GM18505 (cell line): ENCODE measurements at regions not wholly inside any gene's neighbourhood (a gene's known extent, or its start where the extent isn't known, plus 50 kb on each side); places are given as distances from the start of the nearest gene placed in this dataset.

Experiments used
- ATAC-seq: cut with Tn5 transposase; IDR thresholded peaks from one replicate; pipeline ENCODE4 v1.9.1; 2021; ENCODE audit not compliant: unreplicated experiment
- POLR2A ChIP-seq: IDR thresholded peaks from 4 replicates; pipeline ENCODE4 v1.6.1; 2011; ENCODE audit warnings: borderline replicate concordance; ENCODE audit not compliant: insufficient read depth, insufficient read length; ENCODE audit errors: extremely low read depth

DNA sequence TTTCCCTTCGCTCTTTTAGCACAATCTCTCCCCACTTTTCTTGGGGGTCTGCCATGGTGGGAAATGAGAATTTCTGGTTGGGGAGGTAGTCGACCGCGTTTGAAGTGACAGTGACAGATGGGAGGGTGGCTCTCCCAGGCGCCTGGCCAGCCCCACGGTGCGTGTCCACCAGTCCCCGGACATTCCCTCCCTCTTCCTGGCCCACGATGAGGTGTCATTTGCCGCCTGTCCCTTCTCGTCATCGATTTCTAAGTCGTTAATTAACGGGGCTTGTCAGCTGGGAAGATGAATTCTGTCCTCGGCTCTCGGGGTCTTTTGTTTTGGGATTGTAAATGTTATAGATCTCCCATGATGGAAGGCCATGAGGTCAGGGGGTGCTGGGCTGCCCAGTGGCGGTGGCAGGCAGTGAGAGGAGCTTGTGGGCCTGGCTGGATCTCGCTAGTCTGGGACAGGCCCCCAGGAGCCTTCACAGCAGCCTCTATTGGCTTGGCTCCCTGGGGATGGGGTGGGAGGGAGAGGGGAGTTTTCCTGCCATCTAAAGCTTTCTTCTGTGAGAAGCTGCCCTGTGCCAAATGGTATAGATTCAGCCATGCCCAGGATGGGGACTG, 164.2 kb downstream of the MRM1 start:
- ATAC-seq = no peak

DNA sequence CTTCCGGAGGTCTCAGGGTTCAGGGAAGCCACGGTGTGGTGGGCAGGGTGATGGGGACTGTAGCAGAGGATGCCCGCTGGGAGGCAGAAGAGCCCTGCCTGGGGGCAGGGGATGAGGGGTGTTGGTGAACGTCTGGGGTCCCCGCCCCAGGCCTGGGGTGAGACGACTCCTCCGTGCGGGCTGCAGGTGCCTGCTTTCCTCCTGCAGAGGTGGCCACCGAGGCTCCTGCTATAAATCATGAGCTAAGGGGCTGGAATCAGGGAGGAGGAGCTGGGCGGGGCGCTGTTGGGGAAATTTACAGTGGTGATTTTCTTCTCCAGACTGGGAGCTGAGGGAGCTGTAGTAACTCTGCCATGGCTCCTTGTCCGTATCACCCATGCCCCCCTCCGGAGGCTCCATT, 167.0 kb downstream of the MRM1 start:
- TF ChIP-seq POLR2A = no peak
- ATAC-seq = no peak

More for the DNA sequence above, 164.2 kb downstream of the MRM1 start:
- TF ChIP-seq POLR2A = no peak

- no peak for ATAC-seq
- TF ChIP-seq POLR2A = no peak
These were observed 164.2 kb upstream of the LHX1 start for GRCh38 chr17:36773039-36773438.

DNA sequence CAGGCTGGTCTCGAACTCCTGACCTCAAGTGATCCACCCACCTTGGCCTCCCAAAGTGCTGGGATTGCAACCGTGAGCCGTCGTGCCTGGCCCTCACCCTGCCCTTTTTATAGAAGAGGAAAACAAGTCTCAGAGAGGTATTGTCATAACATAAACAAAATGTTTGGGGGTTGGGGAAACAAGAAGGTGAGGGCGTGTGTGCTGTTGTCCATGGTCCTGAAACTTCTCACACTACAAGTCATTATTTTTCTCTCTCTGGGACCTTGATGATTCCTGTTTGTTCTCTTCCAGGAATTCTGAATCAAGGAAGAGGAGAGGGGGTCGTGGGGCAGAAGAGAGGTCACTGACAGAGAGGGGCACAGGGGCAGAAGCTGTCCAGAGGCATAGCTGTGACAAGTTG, 160.2 kb upstream of the LHX1 start:
- TF ChIP-seq POLR2A = no peak

DNA sequence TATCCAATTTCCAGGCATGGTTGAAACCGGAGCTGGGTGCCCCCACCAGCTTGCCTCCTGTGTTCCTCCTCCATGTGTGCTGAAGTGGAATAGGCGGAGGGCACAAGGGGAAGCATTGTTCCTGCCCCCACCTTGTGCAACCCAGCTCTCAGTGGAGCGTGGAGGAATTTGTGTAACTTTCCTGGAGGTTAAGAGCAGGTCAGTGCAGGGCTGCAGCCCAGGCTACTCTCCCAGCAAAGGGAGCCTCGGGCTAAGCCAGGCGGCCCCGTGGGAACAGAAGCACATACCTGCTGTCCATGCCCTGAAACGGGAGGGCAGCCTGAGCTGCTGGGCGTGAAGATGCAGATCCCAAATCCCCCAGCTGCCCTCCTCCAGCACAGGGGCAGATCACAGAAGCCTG, 158.8 kb upstream of the LHX1 start:
- no peak for ATAC-seq
- no peak for TF ChIP-seq POLR2A

More for the DNA sequence above, 160.2 kb upstream of the LHX1 start:
- no peak for ATAC-seq

GRCh38 chr17:36779550-36779949, 157.7 kb upstream of the LHX1 start:
- no peak for ATAC-seq
- TF ChIP-seq POLR2A = no peak

DNA sequence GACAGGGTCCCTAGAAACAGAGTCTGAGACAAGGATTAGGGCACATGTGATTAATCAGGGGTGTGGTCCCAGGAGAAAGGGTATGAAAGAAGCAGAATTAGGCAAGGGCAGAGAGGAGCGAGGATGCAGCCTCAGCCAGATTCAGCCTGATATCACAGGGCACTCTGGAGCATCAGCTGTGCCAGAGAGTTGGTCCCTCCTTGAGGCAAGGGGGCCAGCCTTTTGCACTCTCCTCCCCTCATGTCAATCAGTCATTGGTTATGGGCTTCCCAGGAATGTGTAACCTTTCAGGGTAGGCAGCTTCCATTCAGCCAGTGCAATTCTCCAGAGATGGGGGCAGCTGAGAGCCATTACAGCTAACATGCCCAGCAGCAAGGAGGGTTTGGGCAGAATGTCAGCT, 152.6 kb upstream of the LHX1 start:
- ATAC-seq = no peak

DNA sequence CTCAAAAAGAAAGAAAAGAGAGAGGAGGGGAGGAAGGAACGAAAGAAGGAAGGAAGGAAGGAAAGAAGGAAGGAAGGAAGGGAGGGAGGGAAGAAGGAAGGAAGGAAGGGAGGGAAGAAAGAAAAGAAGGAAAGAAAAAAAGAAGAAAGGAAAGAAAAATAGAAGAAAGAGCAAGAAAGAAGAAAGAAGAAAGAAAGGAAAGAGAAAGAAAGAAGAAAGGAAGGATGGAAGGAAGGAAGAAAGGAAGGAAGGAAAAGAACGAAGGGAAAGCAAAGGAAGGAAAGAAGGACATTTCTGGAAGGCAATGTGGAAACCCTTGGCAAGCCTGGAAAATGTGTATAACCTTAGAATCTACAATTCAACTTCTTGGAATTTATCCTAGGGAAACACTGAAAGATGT, 150.4 kb upstream of the LHX1 start:
- no peak for TF ChIP-seq POLR2A
- no peak for ATAC-seq

More for the DNA sequence above, 152.6 kb upstream of the LHX1 start:
- no peak for TF ChIP-seq POLR2A

DNA sequence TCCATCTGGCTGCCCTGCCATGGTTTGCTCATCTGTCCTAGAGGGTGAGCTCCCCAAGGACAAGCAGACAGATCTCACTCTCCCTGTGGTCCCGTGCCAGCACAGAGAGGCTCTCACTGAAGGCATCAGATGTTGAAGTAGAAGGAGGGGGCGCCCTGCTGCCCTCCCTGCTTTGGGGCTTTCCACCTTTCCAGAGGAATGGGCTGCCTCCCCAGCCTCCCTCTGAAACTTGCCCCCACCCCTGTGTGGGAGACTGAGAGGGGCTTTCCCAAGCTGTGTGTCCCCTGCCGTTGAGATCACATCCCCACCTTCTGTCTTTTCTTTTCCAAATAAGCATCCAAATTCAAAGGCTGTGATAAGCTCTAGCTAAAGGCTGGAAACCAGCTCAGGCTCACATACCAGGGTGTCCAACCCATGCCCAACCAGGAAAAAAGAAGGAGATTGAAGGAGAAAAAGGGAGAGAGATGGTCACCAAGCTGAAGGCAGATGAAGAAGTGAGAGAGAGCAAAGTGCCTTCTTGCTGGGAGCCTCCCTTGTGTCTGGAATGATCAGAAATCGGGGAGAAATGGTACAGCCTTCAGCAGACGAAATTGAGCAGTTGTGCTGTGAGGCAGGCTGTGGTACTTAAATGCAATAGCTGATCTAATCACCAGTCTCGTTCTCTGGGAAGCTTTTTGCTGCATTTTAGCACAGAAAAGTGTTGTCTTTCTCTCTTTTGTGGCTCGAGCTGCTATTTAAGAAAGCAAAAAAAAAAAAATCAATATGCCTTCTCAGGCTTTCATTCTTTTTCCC, 145.9 kb upstream of the LHX1 start:
- no peak for ATAC-seq
- TF ChIP-seq POLR2A = no peak

DNA sequence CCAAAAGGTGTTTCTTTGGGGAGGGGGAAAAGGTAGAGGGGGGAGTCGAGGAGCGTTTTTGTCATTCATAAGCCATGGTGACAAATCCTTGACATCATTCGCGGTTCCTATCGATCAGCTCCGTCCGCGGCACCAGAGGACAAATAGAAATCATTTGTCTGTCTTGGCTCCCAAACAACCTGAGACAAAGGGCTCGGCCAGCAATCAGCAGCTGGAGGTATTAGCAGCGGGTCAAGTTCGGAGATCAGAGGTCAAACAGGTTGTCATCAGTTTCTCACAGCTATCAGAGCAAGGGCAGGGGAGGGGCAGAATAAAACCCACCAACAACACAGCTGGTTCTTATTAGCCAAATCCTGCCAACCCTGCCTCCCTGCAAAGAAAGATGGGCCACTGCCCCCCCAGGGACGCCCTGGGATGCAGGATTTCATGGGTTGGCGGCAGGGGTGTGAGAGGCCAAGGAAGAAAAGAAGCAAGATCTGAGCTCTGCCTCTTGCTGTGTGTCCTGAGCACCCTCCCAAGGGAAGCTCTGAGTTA, 145.3 kb upstream of the LHX1 start:
- no peak for ATAC-seq
- TF ChIP-seq POLR2A = no peak

GRCh38 chr17:36792849-36793248, 144.4 kb upstream of the LHX1 start:
- no peak for TF ChIP-seq POLR2A
- no peak for ATAC-seq

DNA sequence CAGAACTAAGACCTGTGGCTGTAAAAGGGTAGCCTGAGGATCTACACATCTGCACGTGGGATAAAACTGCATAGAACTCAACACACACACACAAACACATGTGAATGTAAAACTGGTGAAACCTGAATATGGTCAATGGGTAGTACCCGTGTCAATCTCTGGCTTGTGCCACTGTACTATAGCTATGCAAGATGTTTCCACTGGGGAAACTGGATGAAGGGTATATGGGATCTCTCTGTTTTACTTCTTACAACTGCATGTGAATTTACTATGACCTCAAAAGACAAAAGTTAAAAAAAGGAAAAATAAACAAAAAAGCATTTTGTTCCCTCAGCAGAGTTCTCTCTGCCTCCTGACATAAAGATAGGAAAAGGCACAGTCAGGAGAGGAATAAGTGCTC, 143.3 kb upstream of the LHX1 start:
- no peak for TF ChIP-seq POLR2A
- no peak for ATAC-seq

DNA sequence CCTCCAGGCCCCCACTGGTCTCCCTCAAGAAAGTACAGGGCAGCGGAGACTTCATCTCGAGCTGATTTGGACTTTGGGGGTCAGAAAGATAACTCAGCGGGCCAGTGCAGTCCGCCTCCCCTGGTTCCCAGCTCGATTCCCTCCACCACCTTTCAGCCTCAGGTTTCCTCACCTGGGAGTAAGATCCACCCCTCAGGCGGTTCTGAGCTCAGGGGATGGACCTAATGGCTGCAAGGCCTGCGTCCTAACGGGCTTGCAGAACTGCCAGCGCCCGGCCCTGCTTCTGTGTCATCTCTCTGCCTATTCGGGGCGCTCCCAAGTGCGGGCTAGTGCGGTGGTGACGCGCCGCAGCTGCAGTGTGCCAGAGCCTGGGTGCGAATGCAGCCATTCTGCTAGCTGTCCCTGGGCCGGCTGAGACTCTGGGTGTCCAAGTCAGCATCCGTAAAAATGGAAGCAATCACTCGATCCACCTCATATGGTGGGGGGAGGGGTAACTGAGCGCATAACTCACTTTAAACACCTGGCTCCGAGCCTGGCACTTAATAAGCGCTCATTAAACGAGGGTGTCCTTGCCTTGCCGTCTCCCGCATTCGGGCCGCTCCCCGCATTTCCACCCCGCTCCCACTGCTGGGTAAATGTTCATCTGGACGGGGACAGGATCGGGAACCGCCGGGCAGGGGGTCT, 129.6 kb upstream of the LHX1 start:
- no peak for ATAC-seq
- no peak for TF ChIP-seq POLR2A
